ENCODE measurements at regions not wholly inside any gene's neighbourhood (a gene's known extent, or its start where the extent isn't known, plus 50 kb on each side); places are given as distances from the start of the nearest gene placed in this dataset.

DNA sequence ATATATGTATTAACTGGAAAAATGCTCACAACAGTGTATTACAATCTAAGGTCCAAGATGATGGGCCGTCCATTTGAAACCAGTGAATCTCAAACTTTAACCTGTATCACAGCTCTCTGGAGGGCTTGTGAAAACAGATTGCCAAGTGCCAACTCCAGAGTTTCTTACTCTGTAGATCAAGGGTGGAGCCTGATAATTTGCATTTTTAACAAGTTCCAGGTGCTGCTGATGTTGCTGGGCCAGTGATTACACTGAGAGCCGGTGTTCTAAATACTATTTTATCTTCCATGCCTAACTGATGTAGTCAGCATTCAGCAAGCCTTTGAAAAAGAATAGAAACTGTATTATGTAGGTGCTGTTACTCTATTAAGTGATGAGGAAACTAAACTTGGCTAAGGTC, 269.9 kb upstream of the FERD3L start:
- no peak for TF ChIP-seq POLR2A (IDR thresholded peaks at IDR 0.05)
- TF ChIP-seq, protein P1, sequence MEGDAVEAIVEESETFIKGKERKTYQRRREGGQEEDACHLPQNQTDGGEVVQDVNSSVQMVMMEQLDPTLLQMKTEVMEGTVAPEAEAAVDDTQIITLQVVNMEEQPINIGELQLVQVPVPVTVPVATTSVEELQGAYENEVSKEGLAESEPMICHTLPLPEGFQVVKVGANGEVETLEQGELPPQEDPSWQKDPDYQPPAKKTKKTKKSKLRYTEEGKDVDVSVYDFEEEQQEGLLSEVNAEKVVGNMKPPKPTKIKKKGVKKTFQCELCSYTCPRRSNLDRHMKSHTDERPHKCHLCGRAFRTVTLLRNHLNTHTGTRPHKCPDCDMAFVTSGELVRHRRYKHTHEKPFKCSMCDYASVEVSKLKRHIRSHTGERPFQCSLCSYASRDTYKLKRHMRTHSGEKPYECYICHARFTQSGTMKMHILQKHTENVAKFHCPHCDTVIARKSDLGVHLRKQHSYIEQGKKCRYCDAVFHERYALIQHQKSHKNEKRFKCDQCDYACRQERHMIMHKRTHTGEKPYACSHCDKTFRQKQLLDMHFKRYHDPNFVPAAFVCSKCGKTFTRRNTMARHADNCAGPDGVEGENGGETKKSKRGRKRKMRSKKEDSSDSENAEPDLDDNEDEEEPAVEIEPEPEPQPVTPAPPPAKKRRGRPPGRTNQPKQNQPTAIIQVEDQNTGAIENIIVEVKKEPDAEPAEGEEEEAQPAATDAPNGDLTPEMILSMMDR (IDR thresholded peaks at IDR 0.05), result no peak
